GM21786 (cell line): ENCODE measurements at regions not wholly inside any gene's neighbourhood (a gene's known extent, or its start where the extent isn't known, plus 50 kb on each side); places are given as distances from the start of the nearest gene placed in this dataset.
A peak's percentile ranks its signal among the peaks of the same experiment; 100 is the strongest.

Experiments
- ATAC-seq: cut with Tn5 transposase; IDR thresholded peaks from one replicate; pipeline ENCODE4 v1.9.1; 2021; ENCODE audit not compliant: unreplicated experiment

DNA sequence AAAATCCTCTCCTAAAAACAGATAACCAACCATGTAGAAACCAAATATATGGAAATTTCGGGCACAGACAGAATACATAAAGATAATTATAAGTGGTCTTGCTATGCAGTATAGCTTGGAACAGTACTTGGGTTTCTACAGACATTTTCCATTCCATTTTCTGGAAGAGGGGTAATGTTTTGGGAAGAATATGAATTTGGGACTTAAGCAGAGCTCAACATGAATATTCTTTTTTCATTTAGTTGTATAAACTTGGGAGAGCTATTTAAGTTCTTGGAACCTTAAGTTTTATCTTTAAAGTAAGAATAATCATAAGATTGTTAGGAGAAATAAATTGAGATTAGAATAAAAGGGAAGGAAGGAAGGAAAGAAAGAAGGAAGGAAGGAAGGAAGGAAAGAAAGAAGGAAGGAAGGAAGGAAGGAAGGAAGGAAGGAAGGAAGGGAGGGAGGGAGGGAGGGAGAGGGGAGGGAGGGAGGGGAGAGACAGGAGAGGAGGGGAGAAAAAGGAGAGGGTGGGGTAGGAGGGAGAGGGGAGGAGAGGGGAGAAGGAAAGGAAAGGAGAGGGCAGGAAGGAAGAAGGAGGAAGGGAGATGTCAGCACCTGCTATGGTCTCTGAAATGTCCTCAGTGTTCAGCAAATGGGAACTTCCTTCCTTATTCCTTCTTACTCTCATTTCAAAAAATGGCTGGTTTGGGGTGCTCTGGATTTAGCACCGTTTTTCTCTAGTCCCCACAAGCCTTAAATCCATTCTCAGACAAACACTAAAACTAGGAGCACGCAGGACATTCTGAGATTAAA, 248.3 kb downstream of the LY86 start:
- no peak for ATAC-seq

DNA sequence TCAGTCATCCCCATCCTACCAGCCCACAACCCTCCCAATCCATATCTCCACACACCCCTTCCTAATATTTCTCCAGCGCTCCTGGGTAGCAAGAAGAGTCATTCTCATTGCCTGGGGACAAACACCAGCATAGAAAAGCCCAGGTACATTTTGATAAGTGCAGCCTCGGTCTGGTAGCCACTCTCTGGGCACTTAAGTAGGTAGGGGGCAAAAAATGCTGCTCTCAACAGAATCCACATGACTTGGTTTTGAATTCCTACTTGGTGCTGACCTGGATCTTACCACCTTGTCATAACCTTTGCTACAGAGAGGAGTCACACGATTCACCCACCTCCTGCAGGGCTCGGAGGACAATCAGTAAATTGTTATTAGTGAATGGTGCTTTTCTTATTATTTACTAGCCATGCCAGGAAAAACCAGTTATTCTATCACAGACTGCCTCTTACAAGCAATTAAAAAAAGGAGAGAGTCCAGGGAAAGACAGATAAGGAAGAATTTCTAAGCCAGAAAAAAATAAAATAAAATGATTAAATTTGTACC, 249.1 kb downstream of the LY86 start:
- no peak for ATAC-seq

- ATAC-seq, result peak; percentile 86
Observed at GRCh38 chr6:6840831-6841291, 252.3 kb downstream of the LY86 start.

DNA sequence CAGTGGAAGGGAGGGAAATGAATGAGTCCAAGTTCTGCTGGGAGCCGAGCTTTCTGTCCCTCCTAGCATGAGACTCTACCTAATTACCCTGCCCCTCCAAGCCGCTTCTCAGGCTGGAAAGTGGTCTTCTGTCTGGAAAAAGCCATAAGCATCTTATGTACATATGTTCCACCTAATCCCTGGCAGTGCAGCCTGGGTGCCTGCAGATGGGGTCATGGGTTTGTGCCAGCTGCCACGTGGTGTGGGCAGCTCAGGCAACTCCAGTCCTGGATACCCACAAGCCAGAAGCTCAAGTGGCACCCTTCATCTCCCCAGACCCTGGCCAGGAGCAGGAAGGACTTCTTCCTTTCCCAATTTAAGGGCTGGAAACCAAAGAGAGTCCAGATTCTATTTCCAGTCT, 253.1 kb downstream of the LY86 start:
- no peak for ATAC-seq

- no peak for ATAC-seq
Observed at GRCh38 chr6:6842291-6842690, 253.8 kb downstream of the LY86 start.

DNA sequence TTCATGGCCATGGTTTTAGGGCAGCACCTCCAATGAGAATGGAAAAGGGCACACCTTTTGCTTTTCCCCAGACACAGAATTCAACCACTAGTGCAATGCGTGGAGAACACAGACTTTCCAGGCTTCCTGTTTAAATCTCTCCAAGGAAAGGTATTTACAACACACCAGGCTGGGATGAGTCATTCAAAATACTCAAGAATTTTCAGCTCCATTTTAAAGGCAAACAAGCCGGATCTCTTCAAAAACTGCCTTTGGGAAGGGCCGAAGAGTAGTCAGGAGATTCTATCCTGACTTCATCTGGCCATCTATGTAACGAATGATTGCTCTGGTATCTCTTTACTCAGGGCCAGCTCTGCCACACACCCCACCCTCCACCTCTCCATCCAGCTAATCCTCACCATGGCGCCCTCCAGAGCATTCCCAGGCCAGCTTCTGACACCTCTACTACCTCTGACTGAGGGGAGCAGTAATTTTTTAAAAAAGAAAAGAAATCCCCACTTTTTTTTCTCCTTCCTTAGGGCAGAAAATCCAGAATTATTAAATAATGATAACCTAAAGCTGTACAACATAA, 254.6 kb downstream of the LY86 start:
- ATAC-seq, result no peak

DNA sequence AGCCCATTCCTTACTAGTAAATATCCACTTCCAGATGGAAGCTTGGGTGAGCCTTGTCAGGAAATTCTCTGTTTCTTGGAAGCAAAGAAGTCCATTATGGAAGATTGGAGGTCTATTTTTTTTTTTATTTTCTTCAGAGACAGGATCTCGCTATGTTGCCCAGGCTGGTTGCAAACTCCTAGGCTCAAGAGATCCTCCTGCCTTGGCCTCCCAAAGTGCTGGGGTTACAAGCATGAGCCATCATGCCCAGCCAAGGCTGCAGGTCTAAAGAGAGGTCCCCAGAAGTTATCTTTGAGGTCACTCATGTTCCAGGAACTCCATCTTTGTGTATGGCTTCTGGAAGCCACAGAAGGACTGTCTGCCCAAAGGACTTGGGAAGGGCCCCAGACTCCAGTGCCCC, 255.3 kb downstream of the LY86 start:
- no peak for ATAC-seq

DNA sequence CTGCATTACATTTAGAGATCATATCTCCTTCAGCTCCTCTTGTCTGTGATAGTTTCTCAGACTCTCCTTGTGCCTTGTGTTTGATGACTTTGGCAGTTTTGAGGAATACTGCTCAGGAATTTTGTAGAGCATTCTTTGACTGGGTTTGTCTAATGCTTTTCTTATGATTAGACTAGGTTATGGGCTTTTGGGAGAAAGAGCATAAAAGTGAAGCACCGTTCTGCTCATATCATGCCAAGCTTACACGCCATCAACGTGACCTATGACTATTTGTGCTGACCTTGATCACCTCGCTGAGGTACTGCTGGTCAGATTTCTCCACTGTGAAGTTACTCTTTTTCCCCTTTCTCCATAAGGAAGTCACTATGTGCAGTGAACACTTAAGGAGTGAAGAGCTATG, 256.0 kb downstream of the LY86 start:
- no peak for ATAC-seq

- ATAC-seq, result no peak
Observed at GRCh38 chr6:6845603-6846002, 257.1 kb downstream of the LY86 start.

DNA sequence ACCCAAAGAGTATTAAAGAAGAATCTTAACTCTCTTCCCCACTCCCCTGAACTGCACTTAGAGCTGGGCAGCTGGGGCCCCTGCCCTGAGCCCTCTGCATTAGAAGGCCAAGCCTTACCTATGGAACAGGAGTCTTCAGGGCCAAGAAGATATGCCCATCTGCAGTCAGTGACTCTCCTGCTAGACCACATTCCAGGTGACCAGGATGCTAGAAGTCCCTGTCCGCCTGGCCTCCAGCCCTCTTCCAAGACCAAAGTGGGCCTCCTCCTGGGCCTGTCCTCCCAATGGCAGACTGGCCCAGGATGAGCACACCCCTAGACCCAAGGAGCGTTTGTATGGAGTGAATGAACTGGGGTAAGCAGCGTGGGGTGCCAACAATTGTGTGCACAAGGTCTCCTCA, 259.1 kb downstream of the LY86 start:
- no peak for ATAC-seq

DNA sequence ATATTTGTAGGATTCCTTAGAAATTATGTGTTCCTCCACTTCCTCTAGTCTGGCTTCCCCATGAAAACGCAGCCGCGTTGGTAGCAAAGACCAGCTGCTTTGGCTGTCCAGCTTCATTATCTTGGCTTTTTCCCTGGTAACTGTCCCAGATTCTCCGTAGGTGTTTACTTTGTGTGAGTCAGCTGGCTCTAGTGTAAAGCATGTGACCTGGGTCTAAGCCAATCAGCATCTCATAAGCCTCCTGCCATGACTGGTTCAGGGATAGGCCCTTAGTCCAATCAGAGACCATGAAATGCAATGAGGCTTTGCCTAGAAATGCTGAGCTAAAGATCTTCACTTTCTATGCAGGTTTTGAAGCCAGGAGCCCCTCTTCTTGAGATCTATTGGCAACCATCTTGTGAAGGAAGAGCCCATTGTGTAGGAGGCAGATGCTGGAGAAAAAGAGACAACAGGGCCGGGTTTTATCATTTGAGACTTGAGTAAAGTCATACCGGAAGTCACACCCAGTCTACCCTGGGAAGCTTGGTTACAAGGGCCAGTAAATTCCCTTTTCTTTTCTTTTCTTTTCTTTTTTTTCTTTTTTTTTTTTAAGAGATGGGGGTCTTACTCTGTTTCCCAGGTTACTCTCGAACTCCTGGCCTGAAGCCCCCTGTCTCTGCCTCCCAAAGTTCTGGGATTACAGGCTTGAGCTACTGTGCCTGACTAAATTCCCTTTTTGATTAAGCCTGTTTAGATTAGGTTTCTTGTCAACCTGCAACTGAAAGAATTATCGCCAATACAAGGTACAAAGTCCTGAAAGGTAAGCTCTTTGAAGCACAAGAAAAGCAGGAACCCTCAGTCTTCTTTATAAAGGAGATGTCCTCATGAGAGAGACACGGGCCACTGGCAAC, 256.5 kb upstream of the RREB1 start:
- no peak for ATAC-seq

- ATAC-seq, result no peak
Observed at GRCh38 chr6:6851949-6852261, 255.9 kb upstream of the RREB1 start.

DNA sequence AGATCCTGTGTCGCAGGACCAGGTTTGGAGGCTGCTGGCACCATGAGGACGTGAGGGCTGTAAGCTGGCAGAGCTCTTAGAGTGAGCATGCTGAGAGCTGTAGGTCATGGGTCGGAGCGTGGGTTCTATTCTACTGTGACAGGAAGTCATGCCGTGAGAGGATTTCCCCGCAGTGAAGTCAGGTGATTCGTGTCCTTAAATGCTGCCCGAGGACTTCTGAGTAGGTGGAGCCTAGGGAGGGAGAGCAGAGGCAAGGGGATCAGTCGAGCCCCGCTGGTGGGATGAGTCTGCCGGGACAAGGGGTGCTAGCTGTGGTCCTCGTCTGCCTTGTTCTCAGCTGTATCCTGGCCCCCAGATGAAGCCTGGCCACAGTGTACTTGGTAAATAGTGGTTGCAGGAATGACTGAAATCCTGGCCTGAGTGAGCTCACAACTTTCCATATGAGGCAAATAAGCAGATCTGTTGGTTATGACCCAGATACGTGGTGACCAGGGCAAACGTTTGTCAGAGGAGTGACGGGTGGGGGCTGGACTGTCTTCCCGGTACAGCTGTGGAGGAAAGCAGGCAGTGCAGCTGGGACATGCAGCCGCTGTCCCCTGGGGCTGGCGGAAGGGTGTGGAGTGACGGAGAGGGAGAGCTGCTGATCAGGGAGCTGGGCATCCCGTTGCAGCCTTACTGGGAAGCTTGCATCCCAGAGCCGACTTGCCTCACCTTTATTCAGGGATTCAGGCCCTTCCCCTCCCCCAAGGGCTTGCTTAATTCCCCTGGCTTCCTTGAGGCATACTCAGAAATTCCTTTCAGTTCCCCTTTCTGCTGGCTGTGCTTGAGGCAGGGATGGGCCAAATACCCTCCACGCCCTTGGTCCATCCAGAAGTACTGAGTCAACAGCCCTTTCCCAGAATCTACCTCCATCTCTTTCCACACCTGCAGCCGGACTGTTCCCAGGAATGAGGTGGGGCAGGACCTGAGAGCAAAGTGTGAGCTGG, 250.9 kb upstream of the RREB1 start:
- ATAC-seq, result peak; percentile 82

DNA sequence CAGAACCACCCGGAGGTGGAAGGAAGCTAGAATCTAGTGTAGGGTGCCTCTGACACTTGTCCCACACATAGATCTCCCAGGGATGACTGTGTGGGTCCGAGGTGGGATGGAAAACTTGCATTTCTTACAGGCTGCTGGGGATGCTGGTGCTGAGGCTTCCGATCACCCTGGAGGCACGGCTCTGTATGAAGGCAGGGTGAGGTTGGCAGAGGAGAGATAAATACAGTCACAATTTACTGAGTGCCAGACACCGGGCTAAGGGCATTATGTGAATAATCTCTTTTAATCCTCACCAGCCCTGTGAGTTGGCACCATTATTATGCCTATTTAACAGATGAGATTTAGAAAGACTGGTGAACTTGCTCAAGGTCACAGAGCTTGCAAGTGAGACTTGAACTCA, 250.2 kb upstream of the RREB1 start:
- no peak for ATAC-seq

DNA sequence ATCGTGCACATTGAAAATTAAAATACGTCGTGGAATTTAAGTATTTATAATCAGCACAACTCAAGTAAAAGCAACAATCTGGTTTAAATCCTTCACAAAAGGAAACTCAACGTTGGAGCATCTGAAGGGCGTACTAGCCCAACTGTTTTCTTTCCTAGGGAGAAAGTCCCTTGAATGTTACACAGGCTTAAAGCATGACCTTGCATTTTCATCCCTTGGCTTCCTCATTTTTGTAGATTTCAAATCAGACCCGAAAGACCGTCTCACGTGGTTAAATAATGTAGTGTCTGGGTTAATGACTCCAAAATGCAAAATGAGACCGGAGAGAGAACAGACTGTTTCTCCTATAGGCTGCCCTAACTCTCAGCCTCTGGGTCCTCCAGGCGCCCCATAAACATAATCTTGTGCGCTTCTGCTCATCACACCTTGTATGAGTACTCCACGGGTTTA, 249.2 kb upstream of the RREB1 start:
- no peak for ATAC-seq

- ATAC-seq, result no peak
Observed at GRCh38 chr6:6859105-6859504, 248.7 kb upstream of the RREB1 start.

DNA sequence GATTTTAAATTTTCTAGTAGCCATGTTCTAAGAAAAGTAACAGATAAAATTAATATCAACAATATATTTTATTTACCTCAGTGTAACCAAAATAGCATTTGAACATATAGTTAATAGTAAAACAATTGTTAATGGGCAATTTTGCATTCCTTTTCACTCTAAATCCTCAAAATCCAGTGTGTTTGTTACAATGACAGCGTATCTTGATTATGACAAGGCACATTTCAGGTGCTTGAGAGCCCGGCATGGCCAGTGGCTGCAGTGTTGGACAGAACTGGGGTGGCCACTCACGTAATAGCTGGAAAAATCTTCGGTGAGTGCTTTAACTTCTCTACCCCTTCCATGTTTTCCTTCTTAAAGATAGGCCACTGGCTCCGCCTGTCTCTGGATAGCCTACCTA, 248.0 kb upstream of the RREB1 start:
- no peak for ATAC-seq

DNA sequence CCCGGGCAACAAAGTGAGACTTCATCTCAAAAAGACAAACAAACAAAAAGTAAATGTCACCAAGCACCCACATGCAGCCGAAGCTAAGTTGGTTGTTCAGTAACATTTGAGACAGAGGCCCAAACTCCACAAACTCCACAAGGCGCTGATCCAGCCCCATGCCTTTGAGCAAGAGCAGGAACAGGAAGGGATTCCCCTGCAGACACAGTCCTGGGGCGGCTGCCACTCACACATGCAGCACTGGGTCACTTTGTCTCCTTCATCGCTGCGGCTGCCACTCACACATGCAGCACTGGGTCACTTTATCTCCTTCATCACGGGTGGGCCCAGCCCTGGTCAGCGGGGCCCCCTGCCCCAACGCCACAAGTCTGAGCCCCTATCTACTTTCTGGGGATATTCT, 246.9 kb upstream of the RREB1 start:
- ATAC-seq, result no peak

GRCh38 chr6:6861351-6861894, 246.3 kb upstream of the RREB1 start:
- no peak for ATAC-seq

DNA sequence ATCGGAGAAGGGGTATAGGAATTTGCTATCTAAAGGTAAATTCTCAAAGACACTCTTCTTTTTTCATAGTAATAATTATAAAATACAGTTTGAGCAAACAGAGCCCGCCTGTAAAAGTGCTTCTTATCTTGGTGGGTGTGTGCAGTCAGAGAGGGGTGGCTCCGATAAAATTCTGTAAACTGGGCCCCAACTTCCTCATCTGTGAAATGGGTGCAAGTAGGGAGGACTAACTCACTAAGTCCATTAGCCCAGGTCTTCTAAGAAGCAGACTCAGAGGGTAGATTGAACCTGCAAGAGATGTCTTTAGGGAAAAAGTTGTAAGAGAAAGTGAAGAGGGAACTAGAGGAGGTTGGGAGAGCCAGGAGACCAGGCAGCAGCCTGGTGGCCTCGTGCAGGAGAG, 245.8 kb upstream of the RREB1 start:
- no peak for ATAC-seq
